ENCODE measurements at regions not wholly inside any gene's neighbourhood (a gene's known extent, or its start where the extent isn't known, plus 50 kb on each side); places are given as distances from the start of the nearest gene placed in this dataset.

DNA sequence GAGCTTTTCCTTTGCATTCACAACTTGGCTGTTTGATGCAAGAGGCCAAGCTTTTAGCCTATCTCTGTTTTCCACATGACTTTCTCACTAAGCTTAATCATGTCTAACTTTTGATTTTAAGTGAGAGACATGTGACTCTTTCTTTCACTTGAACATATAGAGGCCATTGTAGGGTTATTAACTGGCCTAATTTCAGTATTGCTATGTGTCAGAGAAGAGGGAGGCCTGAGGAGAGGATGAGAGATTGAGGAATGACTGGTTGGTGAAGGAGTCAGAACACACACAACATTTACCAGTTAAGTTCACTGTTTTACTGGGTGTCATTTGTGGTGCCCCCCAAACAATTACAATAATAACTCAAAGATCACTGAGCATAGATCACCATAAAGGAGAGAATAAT is 193.5 kb downstream of the CYYR1 start:
- TF ChIP-seq, protein P1, sequence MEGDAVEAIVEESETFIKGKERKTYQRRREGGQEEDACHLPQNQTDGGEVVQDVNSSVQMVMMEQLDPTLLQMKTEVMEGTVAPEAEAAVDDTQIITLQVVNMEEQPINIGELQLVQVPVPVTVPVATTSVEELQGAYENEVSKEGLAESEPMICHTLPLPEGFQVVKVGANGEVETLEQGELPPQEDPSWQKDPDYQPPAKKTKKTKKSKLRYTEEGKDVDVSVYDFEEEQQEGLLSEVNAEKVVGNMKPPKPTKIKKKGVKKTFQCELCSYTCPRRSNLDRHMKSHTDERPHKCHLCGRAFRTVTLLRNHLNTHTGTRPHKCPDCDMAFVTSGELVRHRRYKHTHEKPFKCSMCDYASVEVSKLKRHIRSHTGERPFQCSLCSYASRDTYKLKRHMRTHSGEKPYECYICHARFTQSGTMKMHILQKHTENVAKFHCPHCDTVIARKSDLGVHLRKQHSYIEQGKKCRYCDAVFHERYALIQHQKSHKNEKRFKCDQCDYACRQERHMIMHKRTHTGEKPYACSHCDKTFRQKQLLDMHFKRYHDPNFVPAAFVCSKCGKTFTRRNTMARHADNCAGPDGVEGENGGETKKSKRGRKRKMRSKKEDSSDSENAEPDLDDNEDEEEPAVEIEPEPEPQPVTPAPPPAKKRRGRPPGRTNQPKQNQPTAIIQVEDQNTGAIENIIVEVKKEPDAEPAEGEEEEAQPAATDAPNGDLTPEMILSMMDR (IDR thresholded peaks at IDR 0.05; ENCODE audit: low read length) = no peak
- TF ChIP-seq EZH2 (optimal IDR thresholded peaks at IDR 0.05; ENCODE audit: low read depth, low read length) = no peak
- TF ChIP-seq EZH2phosphoT487 (IDR thresholded peaks at IDR 0.05; ENCODE audit: low read length) = no peak
